IMR-90 (cell line): ENCODE measurements at regions not wholly inside any gene's neighbourhood (a gene's known extent, or its start where the extent isn't known, plus 50 kb on each side); places are given as distances from the start of the nearest gene placed in this dataset.

Source experiments
- ATAC-seq: fragments of 200-7000 bp; cut with Tn5 transposase; 2 replicates; pipeline ENCODE4 v1.9.1; 2020; ENCODE audit warnings: low read depth, mild to moderate bottlenecking, moderate library complexity
- BruUV-seq: library from RNA; stranded (reverse); fragments of 400-500 nt; replicated peaks from 2 replicates; lab custom pipeline; 2021; lab: Mats Ljungman, UMichigan
- CTCF ChIA-PET: fragments of 300-600 bp; formaldehyde crosslinking; extraction: SDS; loops from one replicate; lab custom pipeline; 2021; ENCODE audit warnings: antibody characterized with exemption; lab: Yijun Ruan, JAX
- POLR2A ChIA-PET: fragments of 300-600 bp; sonication (Branson Sonifier 250); formaldehyde crosslinking; loops from one replicate; lab custom pipeline; 2022; ENCODE audit warnings: antibody characterized with exemption; ENCODE audit not compliant: unreplicated experiment; lab: Charles Lee
- DNase-seq: peaks from one replicate; pipeline ENCODE4 v3.0.0; 2013
- H2AFZ ChIP-seq: replicated peaks from 2 replicates; pipeline ENCODE3; 2013; ENCODE audit warnings: low read length, mild to moderate bottlenecking; ENCODE audit not compliant: poor library complexity
- H2AK5ac ChIP-seq: 2 replicates; pipeline ENCODE4 v1.6.1; 2013; ENCODE audit warnings: low read depth, low read length, inconsistent platforms
- H2AK9ac ChIP-seq: replicated peaks from 2 replicates; pipeline ENCODE3; 2013; ENCODE audit warnings: mild to moderate bottlenecking, low read depth, low read length, moderate library complexity; ENCODE audit not compliant: poor library complexity
- H2BK120ac ChIP-seq: 2 replicates; pipeline ENCODE4 v1.6.1; 2013; ENCODE audit warnings: low read depth, low read length, inconsistent platforms
- H2BK15ac ChIP-seq: 3 replicates; pipeline ENCODE4 v1.6.1; 2013; ENCODE audit warnings: low read depth, low read length, inconsistent platforms
- H2BK20ac ChIP-seq: 2 replicates; pipeline ENCODE4 v1.6.1; 2013; ENCODE audit warnings: low read depth, mild to moderate bottlenecking, inconsistent platforms, low read length, moderate library complexity
- H2BK5ac ChIP-seq: 2 replicates; pipeline ENCODE4 v1.6.1; 2013; ENCODE audit warnings: mild to moderate bottlenecking, low read depth, low read length, inconsistent platforms; ENCODE audit not compliant: poor library complexity, severe bottlenecking
- H3K14ac ChIP-seq: replicated peaks from 2 replicates; pipeline ENCODE4 v1.6.1; 2013; ENCODE audit warnings: low read depth, low read length, inconsistent platforms
- H3K18ac ChIP-seq: 2 replicates; pipeline ENCODE4 v1.6.1; 2013; ENCODE audit warnings: low read depth, low read length, control low read depth
- H3K23ac ChIP-seq: 2 replicates; pipeline ENCODE4 v1.6.1; 2013; ENCODE audit warnings: low read depth, low read length, inconsistent platforms
- H3K27ac ChIP-seq: 2 replicates; pipeline ENCODE4 v1.5.1; 2013; ENCODE audit warnings: mild to moderate bottlenecking, control low read depth, low read length; ENCODE audit not compliant: insufficient read depth
- H3K27me3 ChIP-seq: 2 replicates; pipeline ENCODE4 v1.6.1; 2013; ENCODE audit warnings: low read length; ENCODE audit not compliant: control insufficient read depth, insufficient read depth
- H3K36me3 ChIP-seq: 2 replicates; pipeline ENCODE4 v1.6.1; 2013; ENCODE audit warnings: low read length, mixed read lengths; ENCODE audit not compliant: control insufficient read depth, insufficient read depth
- H3K4ac ChIP-seq: 2 replicates; pipeline ENCODE4 v1.6.1; 2013; ENCODE audit warnings: low read depth, low read length, inconsistent platforms
- H3K4me1 ChIP-seq: 2 replicates; pipeline ENCODE4 v1.6.1; 2013; ENCODE audit warnings: low read length, mixed read lengths; ENCODE audit not compliant: control insufficient read depth, insufficient read depth
- H3K4me2 ChIP-seq: 2 replicates; pipeline ENCODE4 v1.6.1; 2013; ENCODE audit warnings: low read depth, mild to moderate bottlenecking, control low read depth, low read length, moderate library complexity
- H3K4me3 ChIP-seq: 2 replicates; pipeline ENCODE4 v1.5.1; 2013; ENCODE audit warnings: low read depth, mild to moderate bottlenecking, control low read depth, low read length, moderate library complexity; ENCODE audit not compliant: insufficient read depth
- H3K56ac ChIP-seq: 2 replicates; pipeline ENCODE4 v1.6.1; 2013; ENCODE audit warnings: low read length, inconsistent platforms; ENCODE audit not compliant: insufficient read depth; ENCODE audit errors: extremely low read depth
- H3K79me1 ChIP-seq, 2 experiments: 2 replicates each; pipeline ENCODE4 v1.6.1; 2013; ENCODE audit warnings: low read length in 2 of 2, inconsistent platforms in 1 of 2, low read depth in 1 of 2
- H3K9ac ChIP-seq: 2 replicates; pipeline ENCODE4 v1.6.1; 2013; ENCODE audit warnings: low read depth, low read length, control low read depth
- H3K9me1 ChIP-seq: 2 replicates; pipeline ENCODE4 v1.6.1; 2013; ENCODE audit warnings: low read length, inconsistent platforms; ENCODE audit not compliant: insufficient read depth
- H3K9me3 ChIP-seq: 2 replicates; pipeline ENCODE4 v1.6.1; 2013; ENCODE audit warnings: low read length; ENCODE audit not compliant: control insufficient read depth, insufficient read depth
- H4K20me1 ChIP-seq: 2 replicates; pipeline ENCODE4 v1.6.1; 2013; ENCODE audit warnings: low read length, inconsistent platforms; ENCODE audit not compliant: insufficient read depth
- H4K5ac ChIP-seq: 2 replicates; pipeline ENCODE4 v1.6.1; 2013; ENCODE audit warnings: mild to moderate bottlenecking, low read depth, low read length, control low read depth
- H4K8ac ChIP-seq, 2 experiments: 2 replicates each; pipeline ENCODE4 v1.6.1; 2013; ENCODE audit warnings: low read depth in 2 of 2, low read length in 2 of 2, control low read depth in 1 of 2, inconsistent platforms in 1 of 2
- H4K91ac ChIP-seq: 2 replicates; pipeline ENCODE4 v1.6.1; 2013; ENCODE audit warnings: low read depth, low read length, inconsistent platforms; ENCODE audit not compliant: insufficient read depth
- BHLHE40 ChIP-seq: fragments of 150-350 bp; IDR thresholded peaks from 2 replicates; pipeline ENCODE4 v1.6.1; 2016; ENCODE audit warnings: mild to moderate bottlenecking, low read depth, low read length
- CEBPB ChIP-seq: IDR thresholded peaks from 2 replicates; pipeline ENCODE4 v1.6.1; 2012; ENCODE audit warnings: low read depth, low read length, improper control_type of control experiment
- CHD1 ChIP-seq: IDR thresholded peaks from 2 replicates; pipeline ENCODE4 v1.6.1; 2012; ENCODE audit warnings: low read depth, low read length, improper control_type of control experiment
- CTCF ChIP-seq: conservative IDR thresholded peaks from 2 replicates; pipeline ENCODE4 v1.5.1; 2012; ENCODE audit warnings: mild to moderate bottlenecking, low read depth, low read length, improper control_type of control experiment
- ELK1 ChIP-seq: fragments of 150-350 bp; IDR thresholded peaks from 2 replicates; pipeline ENCODE4 v1.6.1; 2016; ENCODE audit warnings: low read depth, mild to moderate bottlenecking, low read length, moderate library complexity, borderline replicate concordance
- FOS ChIP-seq: fragments of 150-350 bp; IDR thresholded peaks from 2 replicates; pipeline ENCODE4 v1.6.1; 2016; ENCODE audit warnings: low read depth, low read length
- MAFK ChIP-seq: IDR thresholded peaks from 2 replicates; pipeline ENCODE4 v1.6.1; 2012; ENCODE audit warnings: low read depth, low read length, improper control_type of control experiment
- MAZ ChIP-seq: IDR thresholded peaks from 2 replicates; pipeline ENCODE4 v1.6.1; 2012; ENCODE audit warnings: low read depth, mild to moderate bottlenecking, low read length, improper control_type of control experiment, moderate library complexity, borderline replicate concordance
- MXI1 ChIP-seq: IDR thresholded peaks from 2 replicates; pipeline ENCODE4 v1.6.1; 2012; ENCODE audit warnings: low read depth, mild to moderate bottlenecking, low read length, moderate library complexity, borderline replicate concordance
- NFE2L2 ChIP-seq: fragments of 150-350 bp; IDR thresholded peaks from 2 replicates; pipeline ENCODE4 v1.6.1; 2016; ENCODE audit warnings: low read depth, mild to moderate bottlenecking, low read length
- POLR2A ChIP-seq: IDR thresholded peaks from 2 replicates; pipeline ENCODE4 v1.6.1; 2012; ENCODE audit warnings: mild to moderate bottlenecking, low read depth, low read length
- RAD21 ChIP-seq: IDR thresholded peaks from 2 replicates; pipeline ENCODE4 v1.6.1; 2012; ENCODE audit warnings: low read length, improper control_type of control experiment
- RCOR1 ChIP-seq: IDR thresholded peaks from 2 replicates; pipeline ENCODE4 v1.6.1; 2012; ENCODE audit warnings: mild to moderate bottlenecking, low read length, improper control_type of control experiment; ENCODE audit not compliant: insufficient replicate concordance
- RFX5 ChIP-seq: IDR thresholded peaks from 2 replicates; pipeline ENCODE4 v1.8.0; 2012; ENCODE audit warnings: low read depth, mild to moderate bottlenecking, low read length, moderate library complexity
- SMC3 ChIP-seq: fragments of 150-350 bp; IDR thresholded peaks from 2 replicates; pipeline ENCODE4 v1.6.1; 2016; ENCODE audit warnings: low read depth, mild to moderate bottlenecking, antibody characterized with exemption, low read length, moderate library complexity
- USF2 ChIP-seq: fragments of 150-350 bp; IDR thresholded peaks from 2 replicates; pipeline ENCODE4 v1.6.1; 2017; ENCODE audit warnings: mild to moderate bottlenecking, antibody characterized with exemption, low read length, low read depth
- WGBS, 2 experiments: methylation state at CpG; one replicate each; pipeline versions ENCODE4 v1.1.5 to v1.1.7; 2013; ENCODE audit warnings: missing lambda C conversion rate in 2 of 2; ENCODE audit not compliant: insufficient read length in 1 of 2; ENCODE audit errors: extremely low coverage in 2 of 2; 5-methylcytosine and 5-hydroxymethylcytosine counted together
- dilution Hi-C: fragments of 300-500 bp; cut with HindIII; formaldehyde crosslinking; loops from one replicate; pipeline ENCODE4 v1.14.3; 2018; ENCODE audit warnings: low sequenced_read_pairs; ENCODE audit not compliant: unreplicated experiment
- in situ Hi-C: fragments of 300-500 bp; cut with MboI; formaldehyde crosslinking; loops from 3 replicates; pipeline ENCODE4 v1.14.3; 2019; ENCODE audit warnings: low sequenced_read_pairs, inconsistent platforms, mixed read lengths
- intact Hi-C: fragments of 100-400 bp; cut with micrococcal nuclease; formaldehyde crosslinking; loops from 2 replicates; pipeline ENCODE4 v1.10.0; 2022

GRCh38 chr2:145273840-145274239, 753.9 kb upstream of the ZEB2 start:
- Histone ChIP-seq H3K4me2 (no peak overlapping the region), H3K56ac (no peak overlapping the region), H3K9ac (no peak overlapping the region), H4K20me1 (no peaks in the 10 kb centered on the region), H4K8ac (no peak overlapping the region), H3K9me1 (no peaks in the 10 kb centered on the region), H3K9me3 (peaks cover 6% of the 10 kb centered on the region), H3K18ac (no peak overlapping the region), H4K5ac (no peak overlapping the region), H3K4me1 (no peaks in the 10 kb centered on the region), H3K14ac (no peak overlapping the region), H2BK5ac (no peak overlapping the region), H2AK5ac (no peak overlapping the region), H3K4me3 (no peak overlapping the region), H2BK15ac (no peak overlapping the region), H3K36me3 (no peaks in the 10 kb centered on the region), H3K4ac (no peak overlapping the region), H3K23ac (no peak overlapping the region), H3K27me3 (no peaks in the 10 kb centered on the region), H2BK120ac (no peak overlapping the region), H2AK9ac (no peak overlapping the region), H3K79me1 (no peaks in the 10 kb centered on the region), H2BK20ac (no peak overlapping the region), H3K27ac (no peak overlapping the region), H2AFZ (no peak overlapping the region), H4K91ac (no peak overlapping the region)
- intact Hi-C loops (no loop called here), in situ Hi-C loops (no loop called here), dilution Hi-C loops (no loop called here)
- no peak for ATAC-seq
- CTCF ChIA-PET = no interaction called here
- WGBS, 2 experiments = no CpG with 5 or more reads among the region's 1 CpG
- TF ChIP-seq CEBPB (no peak), RCOR1 (no peak), NFE2L2 (no peak), CTCF (no peak), SMC3 (no peak), RFX5 (no peak), MXI1 (no peak), CHD1 (no peak), FOS (no peak), BHLHE40 (no peak), POLR2A (no peak), RAD21 (no peak), ELK1 (no peak), USF2 (no peak), MAFK (no peak), MAZ (no peak)
- no TSS peak for BruUV-seq
- POLR2A ChIA-PET = no interaction called here
- DNase-seq = no peak
